ENCODE measurements at regions not wholly inside any gene's neighbourhood (a gene's known extent, or its start where the extent isn't known, plus 50 kb on each side); places are given as distances from the start of the nearest gene placed in this dataset.

GRCh38 chr9:78967596-78968217 lies 604.1 kb upstream of the TLE4 start:
- no peak for DNase-seq (ENCODE audit: insufficient read length, low spot score)
- no peak for FAIRE-seq
- TF ChIP-seq CTCF (IDR thresholded peaks at IDR 0.05; ENCODE audit: insufficient read depth, missing control alignments), result no peak

GRCh38 chr9:78970375-78970774 lies 601.4 kb upstream of the TLE4 start:
- DNase-seq (ENCODE audit: insufficient read length, low spot score), result no peak
- FAIRE-seq, result no peak
- TF ChIP-seq CTCF (IDR thresholded peaks at IDR 0.05; ENCODE audit: insufficient read depth, missing control alignments), result no peak

GRCh38 chr9:78971540-78971939 lies 600.2 kb upstream of the TLE4 start:
- DNase-seq (ENCODE audit: insufficient read length, low spot score), result no peak
- no peak for TF ChIP-seq CTCF (IDR thresholded peaks at IDR 0.05; ENCODE audit: insufficient read depth, missing control alignments)
- FAIRE-seq, result no peak

GRCh38 chr9:78972303-78972999 lies 599.3 kb upstream of the TLE4 start:
- no peak for DNase-seq (ENCODE audit: insufficient read length, low spot score)
- no peak for FAIRE-seq

GRCh38 chr9:78973907-78974306 lies 597.9 kb upstream of the TLE4 start:
- FAIRE-seq, result no peak

More at GRCh38 chr9:78972303-78972999, 599.3 kb upstream of the TLE4 start:
- no peak for TF ChIP-seq CTCF (IDR thresholded peaks at IDR 0.05; ENCODE audit: insufficient read depth, missing control alignments)

GRCh38 chr9:78982849-78983248 lies 588.9 kb upstream of the TLE4 start:
- no peak for TF ChIP-seq CTCF (IDR thresholded peaks at IDR 0.05; ENCODE audit: insufficient read depth, missing control alignments)
- DNase-seq (ENCODE audit: insufficient read length, low spot score) (no peak), FAIRE-seq (no peak)

More at GRCh38 chr9:78973907-78974306, 597.9 kb upstream of the TLE4 start:
- TF ChIP-seq CTCF (IDR thresholded peaks at IDR 0.05; ENCODE audit: insufficient read depth, missing control alignments), result no peak
- DNase-seq (ENCODE audit: insufficient read length, low spot score), result no peak

Data from D721Med (cell line).